ENCODE measurements at regions not wholly inside any gene's neighbourhood (a gene's known extent, or its start where the extent isn't known, plus 50 kb on each side); places are given as distances from the start of the nearest gene placed in this dataset.

DNA sequence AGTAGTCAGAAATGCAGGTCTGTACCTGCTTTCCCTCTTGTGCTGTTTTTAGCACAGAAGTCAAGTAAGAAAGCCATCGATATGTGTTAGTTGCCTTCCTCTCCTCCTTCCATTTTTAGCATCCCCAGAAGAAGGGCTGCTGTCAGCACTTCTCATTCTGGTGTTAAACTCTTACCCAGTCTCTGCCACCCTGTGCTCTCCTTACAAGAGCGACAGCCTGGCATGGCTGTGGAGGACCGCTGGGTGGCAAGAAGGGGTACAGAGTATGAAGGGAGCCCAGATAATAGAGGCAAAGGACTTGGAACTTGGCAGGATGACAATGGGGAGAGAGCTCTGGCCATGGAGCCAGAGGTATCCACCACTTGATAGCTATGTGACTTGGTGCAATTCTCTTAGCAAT, 103.5 kb downstream of the RPS24 start:
- DNase-seq: no peak
- 85 to 98% (median 91%) methylated on average over 3 of the region's 3 CpGs for WGBS, 3 donors
- peaks cover 0 to 6% (median 0%) of the 10 kb centered on the region in 3 donors for H3K27me3 ChIP-seq (ENCODE audit: insufficient read depth in 3 of 3, low read length in 2 of 3)
- TF ChIP-seq, protein P1, sequence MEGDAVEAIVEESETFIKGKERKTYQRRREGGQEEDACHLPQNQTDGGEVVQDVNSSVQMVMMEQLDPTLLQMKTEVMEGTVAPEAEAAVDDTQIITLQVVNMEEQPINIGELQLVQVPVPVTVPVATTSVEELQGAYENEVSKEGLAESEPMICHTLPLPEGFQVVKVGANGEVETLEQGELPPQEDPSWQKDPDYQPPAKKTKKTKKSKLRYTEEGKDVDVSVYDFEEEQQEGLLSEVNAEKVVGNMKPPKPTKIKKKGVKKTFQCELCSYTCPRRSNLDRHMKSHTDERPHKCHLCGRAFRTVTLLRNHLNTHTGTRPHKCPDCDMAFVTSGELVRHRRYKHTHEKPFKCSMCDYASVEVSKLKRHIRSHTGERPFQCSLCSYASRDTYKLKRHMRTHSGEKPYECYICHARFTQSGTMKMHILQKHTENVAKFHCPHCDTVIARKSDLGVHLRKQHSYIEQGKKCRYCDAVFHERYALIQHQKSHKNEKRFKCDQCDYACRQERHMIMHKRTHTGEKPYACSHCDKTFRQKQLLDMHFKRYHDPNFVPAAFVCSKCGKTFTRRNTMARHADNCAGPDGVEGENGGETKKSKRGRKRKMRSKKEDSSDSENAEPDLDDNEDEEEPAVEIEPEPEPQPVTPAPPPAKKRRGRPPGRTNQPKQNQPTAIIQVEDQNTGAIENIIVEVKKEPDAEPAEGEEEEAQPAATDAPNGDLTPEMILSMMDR (IDR thresholded peaks at IDR 0.05): no peak
- no peak overlapping the region for H3K27ac ChIP-seq
- no peaks in the 10 kb centered on the region for H3K4me1 ChIP-seq
- H3K9me3 ChIP-seq: no peaks in the 10 kb centered on the region
- ATAC-seq: no peak
- intact Hi-C loops (cut with DNase I): no loop called here
- no peaks in the 10 kb centered on the region for H3K36me3 ChIP-seq (ENCODE audit: insufficient read depth in 1 of 2, low read depth in 1 of 2)
- H3K4me3 ChIP-seq: no peak overlapping the region

- Histone ChIP-seq H3K4me1 (no peaks in the 10 kb centered on the region), H3K9me3 (no peaks in the 10 kb centered on the region), H3K4me3 (no peak overlapping the region), H3K27me3 (ENCODE audit: insufficient read depth in 3 of 3, low read length in 2 of 3) (peaks cover 0 to 9% (median 0%) of the 10 kb centered on the region in 3 donors), H3K36me3 (ENCODE audit: insufficient read depth in 1 of 2, low read depth in 1 of 2) (no peaks in the 10 kb centered on the region), H3K27ac (no peak overlapping the region)
- TF ChIP-seq, protein P1 (IDR thresholded peaks at IDR 0.05): no peak
- ATAC-seq (no peak), DNase-seq (no peak)
- 57 to 71% (median 69%) methylated on average over 8 to 9 of the region's 9 CpGs for WGBS, 3 donors
- intact Hi-C loops (cut with DNase I): no loop called here
Measured at GRCh38 chr10:78139341-78139740, 105.7 kb downstream of the RPS24 start.

GRCh38 chr10:78140066-78140630, 106.5 kb downstream of the RPS24 start:
- intact Hi-C loops (cut with DNase I): no loop called here
- DNase-seq (no peak), ATAC-seq (no peak)
- Histone ChIP-seq H3K9me3 (no peaks in the 10 kb centered on the region), H3K27ac (no peak overlapping the region), H3K4me3 (no peak overlapping the region), H3K36me3 (ENCODE audit: insufficient read depth in 1 of 2, low read depth in 1 of 2) (no peaks in the 10 kb centered on the region), H3K27me3 (ENCODE audit: insufficient read depth in 3 of 3, low read length in 2 of 3) (peaks cover 0 to 12% (median 0%) of the 10 kb centered on the region in 3 donors), H3K4me1 (no peaks in the 10 kb centered on the region)
- 29 to 42% (median 35%) methylated on average over 6 of the region's 6 CpGs for WGBS, 3 donors
- TF ChIP-seq, protein P1 (IDR thresholded peaks at IDR 0.05): no peak

- Histone ChIP-seq H3K9me3 (no peaks in the 10 kb centered on the region), H3K4me3 (no peak overlapping the region), H3K4me1 (no peaks in the 10 kb centered on the region), H3K36me3 (ENCODE audit: insufficient read depth in 1 of 2, low read depth in 1 of 2) (no peaks in the 10 kb centered on the region), H3K27me3 (ENCODE audit: insufficient read depth in 3 of 3, low read length in 2 of 3) (peaks cover 0 to 12% (median 0%) of the 10 kb centered on the region in 3 donors), H3K27ac (no peak overlapping the region)
- no peak for DNase-seq
- intact Hi-C loops (cut with DNase I): no loop called here
- TF ChIP-seq, protein P1 (IDR thresholded peaks at IDR 0.05): no peak
- 66 to 81% (median 80%) methylated on average over 3 of the region's 3 CpGs for WGBS, 3 donors
- no peak for ATAC-seq
Measured at GRCh38 chr10:78143576-78143975, 109.9 kb downstream of the RPS24 start.

DNA sequence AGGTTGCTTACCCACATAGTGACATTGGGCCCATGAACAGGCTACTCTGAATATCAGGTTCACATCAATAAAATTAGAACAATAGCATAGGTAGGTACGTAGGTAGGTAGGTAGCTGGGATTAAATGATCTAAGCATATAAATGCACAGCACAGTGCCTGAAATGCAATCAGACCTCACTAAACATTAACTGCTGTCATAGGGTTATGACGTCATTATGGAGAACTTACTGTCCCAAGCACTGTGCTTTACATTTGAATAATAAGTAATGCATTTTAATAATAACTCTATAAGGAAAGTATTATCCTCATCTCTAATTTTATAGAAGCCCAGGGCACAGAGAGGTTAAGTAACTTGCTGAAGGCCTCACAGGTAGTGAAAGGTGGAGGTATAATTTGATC, 112.5 kb downstream of the RPS24 start:
- ATAC-seq (no peak), DNase-seq (no peak)
- intact Hi-C loops (cut with DNase I): no loop called here

More for the DNA sequence above, 112.5 kb downstream of the RPS24 start:
- 80 to 97% (median 94%) methylated on average over 2 of the region's 2 CpGs for WGBS, 3 donors
- no peak overlapping the region for H3K4me3 ChIP-seq
- no peaks in the 10 kb centered on the region for H3K36me3 ChIP-seq (ENCODE audit: insufficient read depth in 1 of 2, low read depth in 1 of 2)
- H3K27me3 ChIP-seq (ENCODE audit: insufficient read depth in 3 of 3, low read length in 2 of 3): peaks cover 0 to 9% (median 0%) of the 10 kb centered on the region in 3 donors
- TF ChIP-seq, protein P1 (IDR thresholded peaks at IDR 0.05): no peak
- H3K9me3 ChIP-seq: no peaks in the 10 kb centered on the region
- no peak overlapping the region for H3K27ac ChIP-seq
- H3K4me1 ChIP-seq: no peaks in the 10 kb centered on the region
